Activated CD8-positive, alpha-beta memory T cell treated with anti-CD3 and anti-CD28 coated beads for 36 hours (primary cell): ENCODE measurements at regions not wholly inside any gene's neighbourhood (a gene's known extent, or its start where the extent isn't known, plus 50 kb on each side); places are given as distances from the start of the nearest gene placed in this dataset.
"Not testable (repeated sequence)": the region's sequence is repeated elsewhere in the genome, so short reads cannot be mapped to it uniquely, and the experiment has no call there.

ENCODE experiments used
- CTCF ChIA-PET: fragments of 350-600 bp; sonication (Branson Sonifier 250); formaldehyde crosslinking; loops from one replicate; lab custom pipeline; 2021; ENCODE audit warnings: antibody characterized with exemption; lab: Charles Lee
- POLR2A ChIA-PET: fragments of 350-600 bp; sonication (Branson Sonifier 250); formaldehyde crosslinking; loops from one replicate; lab custom pipeline; 2021; ENCODE audit warnings: antibody characterized with exemption; lab: Charles Lee

DNA sequence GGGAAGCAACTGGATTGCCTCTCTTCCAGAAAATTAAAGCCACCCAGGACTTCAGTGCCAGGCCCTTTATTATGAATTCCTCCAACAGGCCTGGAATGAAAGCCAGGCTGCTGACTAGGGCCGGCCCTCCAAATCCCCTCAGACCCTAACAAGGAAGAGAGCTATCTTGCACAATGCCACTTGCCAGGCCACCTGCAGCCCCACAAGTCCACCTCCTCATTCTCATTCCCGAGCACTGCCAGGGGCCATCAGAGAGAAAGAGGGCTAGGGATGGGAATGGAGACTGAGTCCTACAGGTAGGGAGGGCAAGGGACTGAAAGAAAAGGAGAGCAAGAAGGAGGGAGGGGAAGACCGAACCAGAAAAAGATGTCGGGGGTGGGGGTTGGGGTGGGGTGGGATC is 86.5 kb downstream of the MRPL14 start:
- POLR2A ChIA-PET: no interaction called here

GRCh38 chr6:44039839-44040350 is 87.4 kb downstream of the MRPL14 start:
- ChIA-PET CTCF (interaction anchor here (0.6 kb wide), 1 partner anchor 619 kb away, joined by 3 read pairs; no protein-coding TSS in a partner anchor), POLR2A (no interaction called here)

More for the DNA sequence above, 86.5 kb downstream of the MRPL14 start:
- CTCF ChIA-PET: no interaction called here

DNA sequence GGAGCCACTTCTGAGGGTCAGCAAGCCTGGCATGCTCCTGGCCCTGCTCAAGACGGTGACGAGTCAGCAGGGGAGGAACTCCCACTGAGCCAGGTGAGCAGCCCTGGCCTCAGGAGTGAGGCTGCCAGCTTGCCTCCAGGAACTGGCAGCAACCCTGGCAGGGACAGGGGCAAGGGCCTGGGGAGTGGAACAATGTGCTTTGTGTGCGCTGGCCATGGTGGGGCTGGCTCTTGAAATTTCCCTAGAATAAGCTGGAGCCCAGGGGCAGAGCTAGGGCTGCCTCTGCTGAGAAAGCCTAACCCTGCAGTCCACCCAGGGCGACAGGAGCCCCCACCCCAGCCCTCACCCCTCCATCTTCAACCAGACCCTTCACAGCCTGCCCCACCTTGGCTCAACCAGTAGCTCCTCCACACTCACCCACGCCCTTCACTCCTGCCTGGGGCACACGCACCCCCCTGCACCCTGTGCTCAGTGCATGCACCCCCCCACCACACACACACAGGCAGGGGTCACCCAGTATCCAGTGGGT is 88.0 kb downstream of the MRPL14 start:
- CTCF ChIA-PET: no interaction called here
- POLR2A ChIA-PET: no interaction called here

DNA sequence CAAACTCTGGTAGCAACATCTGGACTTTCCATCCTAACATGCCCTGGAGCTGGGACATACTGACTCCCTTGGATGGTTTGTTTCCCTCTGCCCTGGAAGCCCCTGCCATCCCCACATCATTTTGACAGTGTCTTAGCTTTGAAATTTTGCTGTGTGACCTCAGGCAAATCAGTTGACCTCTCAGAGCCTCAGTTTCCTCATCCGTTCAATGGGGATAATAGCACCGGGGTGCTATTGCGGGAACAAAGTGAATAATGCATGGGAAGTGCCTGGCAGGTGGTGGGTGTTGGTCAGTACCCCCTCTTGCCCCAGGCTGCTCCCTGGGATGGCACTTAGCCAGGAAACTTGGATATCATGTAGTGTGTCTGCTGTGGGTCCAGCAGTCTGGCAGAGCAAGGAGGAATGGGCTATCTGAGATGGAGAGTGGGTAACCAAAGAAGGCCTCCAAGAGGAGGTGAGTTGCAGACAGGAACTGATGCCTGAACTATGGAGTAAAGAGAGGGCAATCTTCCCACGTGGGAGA is 88.6 kb downstream of the MRPL14 start:
- ChIA-PET CTCF (no interaction called here), POLR2A (no interaction called here)

- ChIA-PET CTCF (interaction anchor here (1.3 kb wide), 1 partner anchor 269 kb away, joined by 3 read pairs; no protein-coding TSS in a partner anchor), POLR2A (no interaction called here)
Observed at GRCh38 chr6:44037847-44038542, 89.3 kb downstream of the MRPL14 start.

- CTCF ChIA-PET: interaction anchor here (1.3 kb wide), 1 partner anchor 268 kb away, joined by 3 read pairs; no protein-coding TSS in a partner anchor
- POLR2A ChIA-PET: not testable (repeated sequence)
Observed at GRCh38 chr6:44037276-44037675, 90.0 kb downstream of the MRPL14 start.

GRCh38 chr6:44036699-44037101 is 90.6 kb downstream of the MRPL14 start:
- ChIA-PET POLR2A (no interaction called here), CTCF (interaction anchor here (1.3 kb wide), 1 partner anchor 268 kb away, joined by 3 read pairs; no protein-coding TSS in a partner anchor)

GRCh38 chr6:44036196-44036595 is 91.1 kb downstream of the MRPL14 start:
- ChIA-PET POLR2A (no interaction called here), CTCF (no interaction called here)

DNA sequence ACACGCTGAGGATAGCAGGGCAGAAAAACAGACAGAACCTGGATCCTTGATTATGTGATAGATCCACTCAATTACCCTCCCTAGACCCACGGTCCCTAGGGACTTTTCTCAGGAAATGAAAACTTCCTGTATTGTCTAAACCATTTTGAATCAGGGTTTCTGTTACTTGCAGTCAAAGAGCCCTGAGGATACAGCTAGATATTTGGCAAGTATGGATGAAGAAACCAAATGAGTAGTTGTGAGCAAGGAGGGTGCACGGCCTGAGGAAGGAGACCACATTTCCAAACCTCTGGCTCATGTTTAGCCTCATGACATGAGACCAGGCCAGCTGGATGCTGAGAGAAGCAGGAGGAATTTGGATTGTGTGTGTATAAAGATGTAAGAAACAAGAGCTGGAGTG is 91.6 kb downstream of the MRPL14 start:
- POLR2A ChIA-PET: no interaction called here
- CTCF ChIA-PET: no interaction called here

- CTCF ChIA-PET: no interaction called here
- POLR2A ChIA-PET: no interaction called here
Observed at GRCh38 chr6:44034931-44035345, 92.3 kb downstream of the MRPL14 start.

- CTCF ChIA-PET: no interaction called here
- POLR2A ChIA-PET: no interaction called here
Observed at GRCh38 chr6:44034391-44034861, 92.8 kb downstream of the MRPL14 start.

GRCh38 chr6:44030812-44031454 is 96.3 kb downstream of the MRPL14 start:
- CTCF ChIA-PET: no interaction called here
- POLR2A ChIA-PET: interaction anchor here (0.6 kb wide), 1 partner anchor 1580 kb away, joined by 3 read pairs; no protein-coding TSS in a partner anchor

- ChIA-PET CTCF (no interaction called here), POLR2A (no interaction called here)
Observed at GRCh38 chr6:44029444-44030185, 97.6 kb downstream of the MRPL14 start.

- ChIA-PET POLR2A (no interaction called here), CTCF (interaction anchor here (0.8 kb wide), 1 partner anchor 23 kb away, joined by 3 read pairs; no protein-coding TSS in a partner anchor)
Observed at GRCh38 chr6:44028789-44029310, 98.4 kb downstream of the MRPL14 start.

DNA sequence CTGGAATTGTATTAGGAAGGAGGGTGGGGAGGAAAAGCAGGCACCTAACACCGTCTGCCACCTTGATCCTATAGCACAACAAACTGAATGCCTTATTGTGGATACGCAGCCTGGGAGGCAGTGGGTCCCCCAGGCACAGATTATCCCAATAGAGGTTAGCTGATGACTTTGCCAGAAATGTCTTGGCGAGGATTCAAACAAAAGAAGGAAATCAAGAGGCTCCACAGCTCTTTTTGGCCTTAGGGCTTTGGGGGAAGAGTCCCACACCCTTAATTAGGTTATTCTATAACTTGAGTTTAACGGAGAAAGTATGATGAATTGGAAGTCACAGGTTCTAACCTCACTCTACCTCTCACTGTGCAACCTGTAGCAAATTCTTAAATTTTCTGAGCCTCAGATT is 102.0 kb downstream of the MRPL14 start:
- POLR2A ChIA-PET: no interaction called here
- CTCF ChIA-PET: no interaction called here

DNA sequence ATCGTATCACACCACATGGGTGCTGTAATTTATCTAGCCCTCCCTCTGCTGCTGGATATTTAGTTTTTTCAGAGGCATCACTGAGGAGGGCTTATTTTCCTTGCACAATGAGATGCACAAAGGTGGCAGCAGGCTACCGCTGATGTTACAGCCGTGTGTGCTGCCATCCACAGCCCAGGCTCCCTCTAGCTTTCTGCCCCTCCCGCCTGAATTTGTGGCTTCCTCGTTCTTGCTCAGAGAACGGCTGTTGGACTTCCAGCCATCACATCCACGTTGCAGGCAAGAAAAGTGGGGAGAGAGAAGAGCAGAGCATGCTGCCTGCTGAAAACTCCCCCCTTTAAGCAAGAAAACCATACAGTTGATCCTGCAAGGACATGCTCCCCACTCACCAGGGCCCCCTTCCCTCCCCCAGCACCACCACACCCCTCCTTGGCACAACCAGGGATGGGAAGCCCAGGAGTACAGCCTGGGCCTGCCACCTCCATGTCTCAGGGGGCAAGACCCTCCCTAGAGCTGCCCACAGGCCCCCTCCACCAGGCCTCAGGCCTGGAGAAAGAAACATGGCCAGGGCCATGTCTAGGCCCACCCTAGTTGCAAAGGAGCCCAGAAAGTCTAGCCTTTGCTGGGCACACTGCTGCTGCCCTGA is 102.6 kb downstream of the MRPL14 start:
- ChIA-PET CTCF (no interaction called here), POLR2A (no interaction called here)

DNA sequence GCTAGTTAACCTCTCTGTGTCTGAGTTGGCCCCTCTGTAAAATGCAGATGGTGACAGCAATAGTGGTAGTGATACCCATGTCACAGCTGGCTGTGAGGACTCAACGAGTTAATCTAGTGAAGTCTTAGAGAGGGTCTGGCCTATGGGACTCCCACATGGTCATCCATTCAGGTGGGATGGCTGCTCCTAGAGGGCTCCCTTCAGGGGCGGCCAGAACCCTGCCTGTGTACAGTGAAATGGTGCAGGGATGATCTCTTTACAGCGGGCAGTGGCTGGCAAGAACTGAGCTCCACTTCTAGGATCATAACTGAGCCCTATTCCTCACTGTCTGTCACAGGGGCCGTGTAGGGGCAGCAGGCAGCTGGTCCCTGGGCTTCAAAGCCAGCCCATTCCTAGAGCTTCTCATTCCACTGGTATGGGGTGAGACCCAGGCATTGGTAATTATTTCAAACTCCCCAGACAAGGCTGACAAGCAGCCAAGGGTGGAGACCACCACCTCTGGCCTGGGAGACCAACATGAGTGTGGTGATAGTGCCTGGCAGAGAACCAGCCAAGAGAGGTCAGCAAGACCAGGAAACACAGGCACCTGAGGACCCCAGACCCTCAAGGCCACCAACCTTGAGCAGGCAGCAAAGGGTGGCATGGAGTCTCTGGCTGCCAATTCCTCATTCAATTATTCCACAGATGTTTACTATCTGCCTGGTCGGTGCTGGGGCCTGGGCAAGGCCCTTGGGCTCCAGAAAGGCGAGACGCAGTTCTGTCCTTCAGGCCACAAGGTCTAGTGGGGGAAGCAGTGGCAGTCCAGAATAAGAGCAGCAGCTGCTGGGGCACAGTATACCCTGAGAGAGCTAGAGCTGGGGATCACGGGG is 103.4 kb downstream of the MRPL14 start:
- CTCF ChIA-PET: no interaction called here
- POLR2A ChIA-PET: interaction anchor here (0.6 kb wide), 1 partner anchor 405 kb away, joined by 3 read pairs; no protein-coding TSS in a partner anchor
